NCI-H1930 (cell line): ENCODE measurements at regions not wholly inside any gene's neighbourhood (a gene's known extent, or its start where the extent isn't known, plus 50 kb on each side); places are given as distances from the start of the nearest gene placed in this dataset.

ENCODE experiments used
- DNase-seq, 2 experiments: peaks; one replicate each; lab custom pipeline; 2025; lab: John Stamatoyannopoulos, UW

GRCh38 chr5:18043344-18043743 is 409.1 kb downstream of the TAF11L14 start:
- DNase-seq: no peak

GRCh38 chr5:18048449-18048848 is 414.2 kb downstream of the TAF11L14 start:
- DNase-seq: no peak

GRCh38 chr5:18050345-18050744 is 416.1 kb downstream of the TAF11L14 start:
- DNase-seq: no peak

GRCh38 chr5:18050776-18051175 is 416.5 kb downstream of the TAF11L14 start:
- DNase-seq: no peak

- no peak for DNase-seq
Measured at GRCh38 chr5:18051953-18052352, 417.7 kb downstream of the TAF11L14 start.

GRCh38 chr5:18052569-18052968 is 418.3 kb downstream of the TAF11L14 start:
- no peak for DNase-seq

- no peak for DNase-seq
Measured at GRCh38 chr5:18057725-18058124, 423.5 kb downstream of the TAF11L14 start.

GRCh38 chr5:18067615-18068014 is 433.4 kb downstream of the TAF11L14 start:
- no peak for DNase-seq

GRCh38 chr5:18068826-18069225 is 434.6 kb downstream of the TAF11L14 start:
- DNase-seq: no peak

- no peak for DNase-seq
Measured at GRCh38 chr5:18069790-18070189, 435.5 kb downstream of the TAF11L14 start.

GRCh38 chr5:18072600-18072999 is 438.3 kb downstream of the TAF11L14 start:
- no peak for DNase-seq

GRCh38 chr5:18074961-18075360 is 440.7 kb downstream of the TAF11L14 start:
- DNase-seq: no peak

GRCh38 chr5:18078157-18078556 is 443.9 kb downstream of the TAF11L14 start:
- no peak for DNase-seq

GRCh38 chr5:18079831-18080230 is 445.6 kb downstream of the TAF11L14 start:
- DNase-seq: no peak

GRCh38 chr5:18088020-18088579 is 453.8 kb downstream of the TAF11L14 start:
- no peak for DNase-seq

GRCh38 chr5:18090177-18090576 is 455.9 kb downstream of the TAF11L14 start:
- DNase-seq: no peak

- DNase-seq: no peak
Measured at GRCh38 chr5:18091142-18091541, 456.9 kb downstream of the TAF11L14 start.

- no peak for DNase-seq
Measured at GRCh38 chr5:18091758-18092157, 457.5 kb downstream of the TAF11L14 start.

GRCh38 chr5:18095061-18095460 is 460.8 kb downstream of the TAF11L14 start:
- DNase-seq: no peak

GRCh38 chr5:18097817-18098216 is 463.6 kb downstream of the TAF11L14 start:
- no peak for DNase-seq

- DNase-seq: no peak
Measured at GRCh38 chr5:18098691-18099090, 464.4 kb downstream of the TAF11L14 start.

GRCh38 chr5:18099261-18099660 is 465.0 kb downstream of the TAF11L14 start:
- no peak for DNase-seq

GRCh38 chr5:18101532-18101931 is 467.3 kb downstream of the TAF11L14 start:
- no peak for DNase-seq

- DNase-seq: no peak
Measured at GRCh38 chr5:18102733-18103132, 468.5 kb downstream of the TAF11L14 start.

GRCh38 chr5:18105449-18105848 is 471.2 kb downstream of the TAF11L14 start:
- no peak for DNase-seq
